ENCODE measurements at regions not wholly inside any gene's neighbourhood (a gene's known extent, or its start where the extent isn't known, plus 50 kb on each side); places are given as distances from the start of the nearest gene placed in this dataset.

- TF ChIP-seq, protein P1, sequence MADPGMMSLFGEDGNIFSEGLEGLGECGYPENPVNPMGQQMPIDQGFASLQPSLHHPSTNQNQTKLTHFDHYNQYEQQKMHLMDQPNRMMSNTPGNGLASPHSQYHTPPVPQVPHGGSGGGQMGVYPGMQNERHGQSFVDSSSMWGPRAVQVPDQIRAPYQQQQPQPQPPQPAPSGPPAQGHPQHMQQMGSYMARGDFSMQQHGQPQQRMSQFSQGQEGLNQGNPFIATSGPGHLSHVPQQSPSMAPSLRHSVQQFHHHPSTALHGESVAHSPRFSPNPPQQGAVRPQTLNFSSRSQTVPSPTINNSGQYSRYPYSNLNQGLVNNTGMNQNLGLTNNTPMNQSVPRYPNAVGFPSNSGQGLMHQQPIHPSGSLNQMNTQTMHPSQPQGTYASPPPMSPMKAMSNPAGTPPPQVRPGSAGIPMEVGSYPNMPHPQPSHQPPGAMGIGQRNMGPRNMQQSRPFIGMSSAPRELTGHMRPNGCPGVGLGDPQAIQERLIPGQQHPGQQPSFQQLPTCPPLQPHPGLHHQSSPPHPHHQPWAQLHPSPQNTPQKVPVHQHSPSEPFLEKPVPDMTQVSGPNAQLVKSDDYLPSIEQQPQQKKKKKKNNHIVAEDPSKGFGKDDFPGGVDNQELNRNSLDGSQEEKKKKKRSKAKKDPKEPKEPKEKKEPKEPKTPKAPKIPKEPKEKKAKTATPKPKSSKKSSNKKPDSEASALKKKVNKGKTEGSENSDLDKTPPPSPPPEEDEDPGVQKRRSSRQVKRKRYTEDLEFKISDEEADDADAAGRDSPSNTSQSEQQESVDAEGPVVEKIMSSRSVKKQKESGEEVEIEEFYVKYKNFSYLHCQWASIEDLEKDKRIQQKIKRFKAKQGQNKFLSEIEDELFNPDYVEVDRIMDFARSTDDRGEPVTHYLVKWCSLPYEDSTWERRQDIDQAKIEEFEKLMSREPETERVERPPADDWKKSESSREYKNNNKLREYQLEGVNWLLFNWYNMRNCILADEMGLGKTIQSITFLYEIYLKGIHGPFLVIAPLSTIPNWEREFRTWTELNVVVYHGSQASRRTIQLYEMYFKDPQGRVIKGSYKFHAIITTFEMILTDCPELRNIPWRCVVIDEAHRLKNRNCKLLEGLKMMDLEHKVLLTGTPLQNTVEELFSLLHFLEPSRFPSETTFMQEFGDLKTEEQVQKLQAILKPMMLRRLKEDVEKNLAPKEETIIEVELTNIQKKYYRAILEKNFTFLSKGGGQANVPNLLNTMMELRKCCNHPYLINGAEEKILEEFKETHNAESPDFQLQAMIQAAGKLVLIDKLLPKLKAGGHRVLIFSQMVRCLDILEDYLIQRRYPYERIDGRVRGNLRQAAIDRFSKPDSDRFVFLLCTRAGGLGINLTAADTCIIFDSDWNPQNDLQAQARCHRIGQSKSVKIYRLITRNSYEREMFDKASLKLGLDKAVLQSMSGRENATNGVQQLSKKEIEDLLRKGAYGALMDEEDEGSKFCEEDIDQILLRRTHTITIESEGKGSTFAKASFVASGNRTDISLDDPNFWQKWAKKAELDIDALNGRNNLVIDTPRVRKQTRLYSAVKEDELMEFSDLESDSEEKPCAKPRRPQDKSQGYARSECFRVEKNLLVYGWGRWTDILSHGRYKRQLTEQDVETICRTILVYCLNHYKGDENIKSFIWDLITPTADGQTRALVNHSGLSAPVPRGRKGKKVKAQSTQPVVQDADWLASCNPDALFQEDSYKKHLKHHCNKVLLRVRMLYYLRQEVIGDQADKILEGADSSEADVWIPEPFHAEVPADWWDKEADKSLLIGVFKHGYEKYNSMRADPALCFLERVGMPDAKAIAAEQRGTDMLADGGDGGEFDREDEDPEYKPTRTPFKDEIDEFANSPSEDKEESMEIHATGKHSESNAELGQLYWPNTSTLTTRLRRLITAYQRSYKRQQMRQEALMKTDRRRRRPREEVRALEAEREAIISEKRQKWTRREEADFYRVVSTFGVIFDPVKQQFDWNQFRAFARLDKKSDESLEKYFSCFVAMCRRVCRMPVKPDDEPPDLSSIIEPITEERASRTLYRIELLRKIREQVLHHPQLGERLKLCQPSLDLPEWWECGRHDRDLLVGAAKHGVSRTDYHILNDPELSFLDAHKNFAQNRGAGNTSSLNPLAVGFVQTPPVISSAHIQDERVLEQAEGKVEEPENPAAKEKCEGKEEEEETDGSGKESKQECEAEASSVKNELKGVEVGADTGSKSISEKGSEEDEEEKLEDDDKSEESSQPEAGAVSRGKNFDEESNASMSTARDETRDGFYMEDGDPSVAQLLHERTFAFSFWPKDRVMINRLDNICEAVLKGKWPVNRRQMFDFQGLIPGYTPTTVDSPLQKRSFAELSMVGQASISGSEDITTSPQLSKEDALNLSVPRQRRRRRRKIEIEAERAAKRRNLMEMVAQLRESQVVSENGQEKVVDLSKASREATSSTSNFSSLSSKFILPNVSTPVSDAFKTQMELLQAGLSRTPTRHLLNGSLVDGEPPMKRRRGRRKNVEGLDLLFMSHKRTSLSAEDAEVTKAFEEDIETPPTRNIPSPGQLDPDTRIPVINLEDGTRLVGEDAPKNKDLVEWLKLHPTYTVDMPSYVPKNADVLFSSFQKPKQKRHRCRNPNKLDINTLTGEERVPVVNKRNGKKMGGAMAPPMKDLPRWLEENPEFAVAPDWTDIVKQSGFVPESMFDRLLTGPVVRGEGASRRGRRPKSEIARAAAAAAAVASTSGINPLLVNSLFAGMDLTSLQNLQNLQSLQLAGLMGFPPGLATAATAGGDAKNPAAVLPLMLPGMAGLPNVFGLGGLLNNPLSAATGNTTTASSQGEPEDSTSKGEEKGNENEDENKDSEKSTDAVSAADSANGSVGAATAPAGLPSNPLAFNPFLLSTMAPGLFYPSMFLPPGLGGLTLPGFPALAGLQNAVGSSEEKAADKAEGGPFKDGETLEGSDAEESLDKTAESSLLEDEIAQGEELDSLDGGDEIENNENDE (IDR thresholded peaks at IDR 0.05; ENCODE audit: insufficient replicate concordance, low read length) = no peak
- TF ChIP-seq ZNF274 (IDR thresholded peaks at IDR 0.05; ENCODE audit: borderline replicate concordance, extremely low read depth, low read length) (no peak), KDM5A (IDR thresholded peaks at IDR 0.05; ENCODE audit: low read length) (no peak), RNF2 (IDR thresholded peaks at IDR 0.05; ENCODE audit: borderline replicate concordance, low read depth, low read length, missing control alignments, poor library complexity, severe bottlenecking) (no peak), TCF12 (IDR thresholded peaks at IDR 0.05; ENCODE audit: low read depth, low read length) (no peak), GTF2F1 (IDR thresholded peaks at IDR 0.05; ENCODE audit: borderline replicate concordance, low read depth, low read length) (no peak), RXRA (IDR thresholded peaks at IDR 0.05; ENCODE audit: insufficient read depth, low read depth, low read length) (no peak), SRF (IDR thresholded peaks at IDR 0.05; ENCODE audit: low read depth, low read length) (no peak), POU5F1 (IDR thresholded peaks at IDR 0.05; ENCODE audit: low read depth, low read length) (no peak), EGR1 (IDR thresholded peaks at IDR 0.05; ENCODE audit: borderline replicate concordance, low read depth, low read length) (no peak), BACH1 (IDR thresholded peaks at IDR 0.05; ENCODE audit: low read length) (no peak), TAF1 (IDR thresholded peaks at IDR 0.05; ENCODE audit: low read depth, low read length) (no peak)
These were observed 134.2 kb downstream of the GDAP2 start (continued) for GRCh38 chr1:117795190-117795589.

Data from H1 (cell line).